GM23248 (cell line): ENCODE measurements at regions not wholly inside any gene's neighbourhood (a gene's known extent, or its start where the extent isn't known, plus 50 kb on each side); places are given as distances from the start of the nearest gene placed in this dataset.
A peak's percentile ranks its signal among the peaks of the same experiment; 100 is the strongest.

Experiments
- DNase-seq: peaks from one replicate; pipeline ENCODE4 v3.0.0-alpha.2; 2015
- H2AFZ ChIP-seq: fragments of 200-600 bp; sonication (generic); 2 replicates; pipeline ENCODE4 v1.6.1; 2016; ENCODE audit warnings: antibody characterized with exemption
- H3F3A ChIP-seq: fragments of 200-600 bp; sonication (generic); 2 replicates; pipeline ENCODE4 v1.6.1; 2016; ENCODE audit warnings: mild to moderate bottlenecking, antibody characterized with exemption, mixed run types; ENCODE audit not compliant: insufficient read depth
- H3K27ac ChIP-seq: fragments of 200-600 bp; sonication (generic); 2 replicates; pipeline ENCODE4 v1.5.1; 2016; ENCODE audit warnings: mild to moderate bottlenecking
- H3K27me3 ChIP-seq: fragments of 200-600 bp; sonication (generic); replicated peaks from 2 replicates; pipeline ENCODE4 v1.6.1; 2016; ENCODE audit warnings: mild to moderate bottlenecking; ENCODE audit not compliant: insufficient read depth
- H3K36me3 ChIP-seq: fragments of 200-600 bp; sonication (generic); 2 replicates; pipeline ENCODE4 v1.6.1; 2016; ENCODE audit warnings: low read depth, mild to moderate bottlenecking
- H3K4me1 ChIP-seq: fragments of 200-600 bp; sonication (generic); 2 replicates; pipeline ENCODE4 v1.6.1; 2016; ENCODE audit warnings: mild to moderate bottlenecking; ENCODE audit not compliant: insufficient read depth
- H3K4me2 ChIP-seq: fragments of 200-600 bp; sonication (generic); one replicate; pipeline ENCODE4 v1.6.1; 2016; ENCODE audit warnings: mild to moderate bottlenecking; ENCODE audit not compliant: unreplicated experiment
- H3K4me3 ChIP-seq: fragments of 200-600 bp; sonication (generic); 2 replicates; pipeline ENCODE4 v1.5.1; 2016; ENCODE audit warnings: mild to moderate bottlenecking
- H3K79me2 ChIP-seq: fragments of 200-600 bp; sonication (generic); 2 replicates; pipeline ENCODE4 v1.6.1; 2016; ENCODE audit warnings: mild to moderate bottlenecking; ENCODE audit not compliant: insufficient read depth
- H3K9ac ChIP-seq: fragments of 200-600 bp; sonication (generic); 2 replicates; pipeline ENCODE4 v1.6.1; 2016; ENCODE audit warnings: mild to moderate bottlenecking
- H3K9me2 ChIP-seq: fragments of 200-600 bp; sonication (generic); 2 replicates; pipeline ENCODE4 v1.6.1; 2016; ENCODE audit warnings: mixed run types, mild to moderate bottlenecking, moderate library complexity; ENCODE audit not compliant: insufficient read depth
- H3K9me3 ChIP-seq: fragments of 200-600 bp; sonication (generic); one replicate; pipeline ENCODE4 v1.6.1; 2017; ENCODE audit warnings: low read depth
- H4K20me1 ChIP-seq: fragments of 200-600 bp; sonication (generic); 2 replicates; pipeline ENCODE4 v1.6.0; 2016; ENCODE audit not compliant: insufficient read depth
- EZH2 ChIP-seq: fragments of 200-600 bp; sonication (generic); IDR thresholded peaks from 2 replicates; pipeline ENCODE4 v1.6.1; 2018; ENCODE audit warnings: antibody characterized with exemption, mild to moderate bottlenecking; ENCODE audit not compliant: insufficient read depth, poor library complexity, severe bottlenecking
- EZH2phosphoT487 ChIP-seq: fragments of 200-600 bp; sonication (generic); IDR thresholded peaks from 2 replicates; pipeline ENCODE4 v1.6.1; 2018; ENCODE audit warnings: antibody characterized with exemption, moderate library complexity, mild to moderate bottlenecking, low read depth; ENCODE audit not compliant: insufficient read depth
- WGBS, 2 experiments: methylation state at CpG; one replicate each; pipeline ENCODE4 v1.1.6; 2015 to 2017; ENCODE audit warnings: low lambda C conversion rate in 2 of 2, low coverage in 1 of 2; ENCODE audit errors: missing lambda C conversion rate in 2 of 2; 5-methylcytosine and 5-hydroxymethylcytosine counted together
- in situ Hi-C: fragments of 300-500 bp; cut with MboI; formaldehyde crosslinking; loops from 2 replicates; pipeline ENCODE4 v1.15.0; 2020

DNA sequence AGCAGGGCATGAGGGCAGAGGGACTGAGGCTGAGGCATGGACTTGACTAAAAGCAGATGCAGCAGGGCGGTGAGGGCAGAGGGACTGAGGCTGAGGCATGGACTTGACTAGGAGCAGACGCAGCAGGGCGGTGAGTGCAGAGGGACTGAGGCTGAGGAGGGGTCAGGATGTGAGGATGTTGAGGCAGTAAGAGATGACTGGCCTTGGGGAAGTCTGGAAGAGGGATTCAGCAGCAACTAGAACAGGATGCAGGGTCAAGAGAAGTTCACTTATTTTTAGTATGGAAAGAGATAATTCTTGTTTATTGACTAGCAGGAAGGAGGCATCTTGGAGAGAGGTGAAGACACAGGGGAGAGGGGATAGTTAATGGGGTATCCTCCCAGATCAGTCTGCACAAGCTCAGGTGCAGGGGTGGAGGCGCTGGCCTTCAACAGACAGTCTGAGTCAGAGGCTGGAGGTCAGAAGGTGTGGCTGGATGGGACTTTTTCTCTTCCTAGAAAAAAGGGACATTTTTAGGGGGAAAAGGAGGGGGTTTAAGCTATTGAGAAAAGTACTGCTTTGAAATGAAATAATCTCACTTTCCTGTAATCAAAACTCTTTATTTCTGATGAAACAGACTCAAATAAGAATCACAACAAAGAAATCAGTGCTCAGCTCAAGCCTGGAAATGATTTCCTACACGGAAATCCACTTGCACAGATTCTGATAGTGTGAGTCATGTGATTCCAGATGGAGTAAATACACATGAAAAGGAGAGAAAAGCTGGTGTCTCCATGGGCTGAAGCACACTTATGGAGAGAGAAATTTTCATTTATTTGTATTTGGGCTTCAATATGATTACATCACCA is 130.9 kb downstream of the PALM2AKAP2 start:
- peaks cover 56% of the 10 kb centered on the region for H3K4me1 ChIP-seq
- peak overlapping the region; percentile 98 for H3K27ac ChIP-seq

GRCh38 chr9:109912082-109912582 is 132.1 kb downstream of the PALM2AKAP2 start:
- H2AFZ ChIP-seq = no peak overlapping the region
- peak overlapping the region; percentile 98 for H3K27ac ChIP-seq
- peak overlapping the region; percentile 6; the same call in 1 of the 2 replicates for H3K4me3 ChIP-seq
- peaks cover 48% of the 10 kb centered on the region for H3K4me1 ChIP-seq
- H3K9ac ChIP-seq = peak overlapping the region; percentile 78
- peaks cover 22% of the 10 kb centered on the region; the same call in 1 of the 2 replicates for H3K79me2 ChIP-seq
- no peaks in the 10 kb centered on the region for H3K9me2 ChIP-seq
- TF ChIP-seq EZH2 = no peak
- TF ChIP-seq EZH2phosphoT487 = peak; percentile 85; the same call in 1 of the 2 replicates
- peak overlapping the region; percentile 40 for H3K4me2 ChIP-seq
- in situ Hi-C loops = no loop called here
- H3K36me3 ChIP-seq = no peaks in the 10 kb centered on the region
- no peaks in the 10 kb centered on the region for H3K9me3 ChIP-seq
- 3 to 7% methylated on average over 4 of the region's 4 CpGs for WGBS, 2 experiments
- no peaks in the 10 kb centered on the region for H4K20me1 ChIP-seq
- DNase-seq = peak; percentile 89
- H3F3A ChIP-seq = peaks cover 50% of the 10 kb centered on the region
- H3K27me3 ChIP-seq = no peaks in the 10 kb centered on the region

More for the DNA sequence above, 130.9 kb downstream of the PALM2AKAP2 start:
- Histone ChIP-seq H3K9ac (peak overlapping the region; percentile 78), H3K4me3 (no peak overlapping the region; the same call in 1 of the 2 replicates), H3K9me2 (no peaks in the 10 kb centered on the region), H3F3A (peaks cover 59% of the 10 kb centered on the region), H3K27me3 (no peaks in the 10 kb centered on the region), H3K36me3 (no peaks in the 10 kb centered on the region), H2AFZ (no peak overlapping the region), H3K9me3 (no peaks in the 10 kb centered on the region), H3K4me2 (peak overlapping the region; percentile 40), H3K79me2 (peaks cover 25% of the 10 kb centered on the region), H4K20me1 (no peaks in the 10 kb centered on the region)
- TF ChIP-seq EZH2phosphoT487 (no peak), EZH2 (no peak)
- 58 to 67% methylated on average over 5 of the region's 5 CpGs for WGBS, 2 experiments
- in situ Hi-C loops = no loop called here
- DNase-seq = peak; percentile 86

GRCh38 chr9:109912726-109913460 is 132.9 kb downstream of the PALM2AKAP2 start:
- Histone ChIP-seq H4K20me1 (no peaks in the 10 kb centered on the region), H3K9ac (peak overlapping the region; percentile 78), H3K27ac (peak overlapping the region; percentile 98), H3K36me3 (no peaks in the 10 kb centered on the region), H3K4me2 (peak overlapping the region; percentile 45), H3K4me1 (peaks cover 44% of the 10 kb centered on the region), H3F3A (peaks cover 46% of the 10 kb centered on the region), H3K79me2 (peaks cover 17% of the 10 kb centered on the region; the same call in 1 of the 2 replicates), H3K9me3 (no peaks in the 10 kb centered on the region), H2AFZ (no peak overlapping the region), H3K27me3 (no peaks in the 10 kb centered on the region), H3K4me3 (peak overlapping the region; percentile 3; the same call in 1 of the 2 replicates), H3K9me2 (no peaks in the 10 kb centered on the region)
- in situ Hi-C loops = no loop called here
- WGBS, 2 experiments = 37 to 41% methylated on average over 7 of the region's 7 CpGs
- TF ChIP-seq EZH2phosphoT487 = no peak
- no peak for TF ChIP-seq EZH2
- peak; percentile 85 for DNase-seq

GRCh38 chr9:109913461-109913810 is 133.4 kb downstream of the PALM2AKAP2 start:
- TF ChIP-seq EZH2 (no peak), EZH2phosphoT487 (no peak)
- Histone ChIP-seq H3K9me2 (no peaks in the 10 kb centered on the region), H3K4me1 (peaks cover 44% of the 10 kb centered on the region), H3K36me3 (no peaks in the 10 kb centered on the region), H3K27me3 (no peaks in the 10 kb centered on the region), H2AFZ (no peak overlapping the region), H3F3A (peaks cover 46% of the 10 kb centered on the region), H3K9me3 (no peaks in the 10 kb centered on the region), H3K4me2 (peak overlapping the region; percentile 45), H3K79me2 (0 out of 2 replicates have a peak, but pooled peaks cover 17% of the 10 kb centered on the region), H3K4me3 (no peak overlapping the region), H3K9ac (peak overlapping the region; percentile 78), H3K27ac (peak overlapping the region; percentile 98), H4K20me1 (no peaks in the 10 kb centered on the region)
- WGBS, 2 experiments = 6% methylated on average over 2 of the region's 2 CpGs
- DNase-seq = peak; percentile 40
- in situ Hi-C loops = no loop called here
